Hematopoietic multipotent progenitor cell treated with erythropoietin and hydrocortisone succinate and interleukin-3 and kit ligand, for 4 days (in vitro differentiated cells): ENCODE measurements at regions not wholly inside any gene's neighbourhood (a gene's known extent, or its start where the extent isn't known, plus 50 kb on each side); places are given as distances from the start of the nearest gene placed in this dataset.

Source experiments
- DNase-seq: peaks from one replicate; pipeline ENCODE4 v3.0.0-alpha.2; 2015

DNA sequence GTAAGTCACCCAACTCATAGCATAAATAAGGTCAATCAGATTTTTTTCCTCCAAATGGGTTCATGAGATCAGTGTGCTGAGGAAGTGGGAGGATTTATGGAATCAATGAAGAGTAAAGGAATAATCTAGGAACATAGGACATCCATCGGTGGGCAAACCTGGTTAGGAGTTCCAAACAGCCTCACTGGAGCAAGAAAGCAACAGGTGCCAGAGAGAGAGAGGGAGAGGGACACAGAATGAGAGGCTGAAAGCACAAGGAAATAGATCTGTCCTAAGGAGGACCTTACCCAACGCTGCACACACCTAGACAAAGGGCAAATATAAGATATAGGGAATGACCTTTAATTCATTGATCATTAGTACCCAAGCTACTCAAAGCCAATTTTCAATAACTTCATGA is 119.5 kb upstream of the ANKRD1 start:
- no peak for DNase-seq

DNA sequence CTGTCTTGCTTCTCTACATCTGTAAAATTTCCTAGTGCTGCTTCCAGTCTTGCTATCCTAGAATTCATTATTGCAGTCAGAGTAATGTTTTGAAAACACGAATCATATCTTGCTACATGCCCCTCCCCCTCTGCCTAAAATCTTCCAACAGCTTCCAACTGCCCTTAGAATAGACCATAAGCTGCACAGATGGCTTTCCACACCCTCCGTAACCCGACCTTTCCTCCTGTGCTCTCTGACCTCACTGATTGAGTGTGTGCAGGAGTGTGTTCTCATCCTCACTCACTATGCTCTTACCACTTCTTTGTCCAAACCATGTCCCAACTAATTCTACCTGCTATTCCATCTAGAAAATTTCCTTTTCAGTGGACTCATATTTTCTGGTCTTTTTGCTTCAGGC is 121.2 kb upstream of the ANKRD1 start:
- DNase-seq = no peak

DNA sequence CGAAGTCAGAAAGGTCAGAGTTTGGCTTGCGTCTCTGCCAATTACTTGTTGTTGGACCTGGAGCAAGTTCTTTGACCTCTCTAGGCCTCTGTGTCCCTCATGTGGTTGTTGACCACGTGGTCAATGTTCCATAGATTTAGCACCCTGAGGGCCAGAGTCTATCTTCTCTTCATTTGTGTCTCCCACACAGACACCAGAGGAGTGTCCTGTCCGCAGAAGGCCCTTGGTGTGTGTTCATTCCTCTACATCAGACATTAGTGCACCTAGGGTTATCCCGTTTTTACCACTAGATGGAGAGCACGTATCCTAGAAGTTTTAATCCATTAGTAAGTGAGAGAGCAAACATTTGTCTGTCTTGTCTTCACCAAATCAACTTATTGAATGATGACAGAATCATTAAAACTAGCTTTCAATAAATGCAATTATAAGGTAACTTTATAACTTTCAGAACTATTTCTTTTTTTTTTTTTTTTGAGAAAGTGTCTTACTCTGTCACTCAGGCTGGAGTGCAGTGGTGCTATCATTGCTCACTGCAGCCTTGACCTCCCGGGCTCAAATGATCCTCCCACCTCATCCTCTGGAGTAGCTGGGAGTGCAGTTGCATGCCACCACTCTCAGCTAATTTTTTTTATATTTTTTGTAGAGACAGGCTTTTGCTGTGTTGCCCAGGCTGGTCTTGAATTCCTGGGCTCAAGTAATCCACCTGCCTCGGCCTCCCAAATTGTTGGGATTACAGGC is 122.5 kb upstream of the ANKRD1 start:
- DNase-seq = peak; percentile 59

DNA sequence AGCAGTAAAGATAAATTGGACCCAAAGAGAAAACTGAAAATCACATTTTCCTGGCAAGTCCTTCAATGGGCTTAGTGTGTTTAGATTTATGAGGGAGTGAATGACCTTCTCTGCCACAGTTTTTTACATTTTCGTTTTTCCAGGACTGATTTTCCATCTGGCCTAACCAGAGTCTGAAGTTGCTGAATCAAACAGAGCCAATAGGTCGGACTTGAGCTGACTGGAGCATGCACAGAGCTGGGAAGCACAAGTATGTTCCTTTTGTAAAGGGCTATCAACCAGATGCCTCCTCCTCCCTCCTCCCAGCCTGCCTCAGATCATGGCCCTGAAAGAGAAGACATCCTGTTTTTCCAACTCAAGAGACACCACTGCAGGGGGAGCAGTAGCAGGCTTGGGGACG is 126.0 kb upstream of the ANKRD1 start:
- DNase-seq = no peak

DNA sequence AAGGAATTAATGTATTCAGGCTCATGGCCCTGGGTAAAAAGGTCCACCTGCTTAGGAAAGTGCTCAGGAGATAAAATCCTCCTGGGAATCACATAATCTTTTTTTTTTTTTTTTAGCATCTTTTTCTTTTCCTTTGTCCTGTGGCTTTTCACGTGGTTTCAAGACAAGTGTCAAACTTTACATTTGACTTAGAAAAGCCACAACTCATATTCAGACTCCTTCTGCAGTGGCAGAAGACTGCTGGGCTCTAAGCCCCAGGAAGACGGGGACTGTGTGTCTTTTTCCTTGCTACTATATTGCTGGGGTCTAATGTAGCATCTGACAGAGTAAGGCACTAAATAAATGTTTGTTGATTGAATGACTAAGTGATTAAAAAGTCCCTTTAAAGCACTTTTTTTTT is 127.5 kb upstream of the ANKRD1 start:
- no peak for DNase-seq

DNA sequence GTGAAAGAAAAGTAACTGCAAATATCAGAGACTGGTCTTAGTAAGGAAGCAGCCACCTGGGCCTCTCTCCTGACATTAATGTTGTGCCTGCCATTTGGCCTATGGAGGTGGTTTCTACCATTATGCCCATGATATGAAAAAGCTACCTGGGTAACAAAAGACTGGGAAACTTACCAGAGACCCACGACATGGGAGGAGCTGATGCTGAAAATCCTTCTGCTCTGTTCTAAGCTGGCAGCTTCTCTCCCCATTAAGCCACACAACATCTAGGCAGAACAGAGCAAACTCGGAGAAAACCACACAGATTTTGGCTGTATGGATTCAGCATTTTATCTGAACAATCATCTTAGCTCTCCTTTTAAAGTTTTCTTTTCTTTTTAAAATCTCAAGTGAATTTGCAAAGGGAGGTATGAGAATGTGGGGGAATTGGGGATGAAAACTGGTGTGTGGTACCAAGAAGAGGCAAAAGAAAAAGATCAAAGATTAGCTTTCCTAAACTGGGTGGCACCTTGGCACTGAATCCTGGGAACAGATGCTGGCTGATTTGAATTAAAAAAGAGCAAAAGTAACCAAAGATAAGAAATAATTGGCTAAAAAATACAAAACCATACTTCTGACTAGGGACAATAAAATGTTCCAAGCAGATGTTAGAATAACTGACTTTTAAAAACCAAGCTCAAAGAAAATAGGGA is 128.6 kb upstream of the ANKRD1 start:
- DNase-seq = no peak

DNA sequence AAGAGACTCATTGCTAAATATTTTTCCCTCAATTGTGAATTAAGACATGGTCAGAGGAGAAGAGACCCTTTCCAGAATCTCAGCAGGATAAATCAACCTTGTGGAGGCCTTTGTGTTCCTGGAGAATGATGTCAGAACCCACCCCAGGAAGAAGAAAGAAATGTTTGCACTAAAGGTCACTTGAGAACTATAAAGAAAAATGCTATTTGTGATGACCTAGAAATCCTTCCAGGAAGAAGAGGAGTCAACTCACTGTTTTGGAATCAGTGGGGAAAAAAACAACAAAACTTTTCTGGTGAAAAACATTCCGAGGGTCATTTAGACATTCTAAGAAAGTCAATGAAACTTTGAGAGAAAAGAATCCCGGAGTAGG is 129.1 kb upstream of the ANKRD1 start:
- no peak for DNase-seq

DNA sequence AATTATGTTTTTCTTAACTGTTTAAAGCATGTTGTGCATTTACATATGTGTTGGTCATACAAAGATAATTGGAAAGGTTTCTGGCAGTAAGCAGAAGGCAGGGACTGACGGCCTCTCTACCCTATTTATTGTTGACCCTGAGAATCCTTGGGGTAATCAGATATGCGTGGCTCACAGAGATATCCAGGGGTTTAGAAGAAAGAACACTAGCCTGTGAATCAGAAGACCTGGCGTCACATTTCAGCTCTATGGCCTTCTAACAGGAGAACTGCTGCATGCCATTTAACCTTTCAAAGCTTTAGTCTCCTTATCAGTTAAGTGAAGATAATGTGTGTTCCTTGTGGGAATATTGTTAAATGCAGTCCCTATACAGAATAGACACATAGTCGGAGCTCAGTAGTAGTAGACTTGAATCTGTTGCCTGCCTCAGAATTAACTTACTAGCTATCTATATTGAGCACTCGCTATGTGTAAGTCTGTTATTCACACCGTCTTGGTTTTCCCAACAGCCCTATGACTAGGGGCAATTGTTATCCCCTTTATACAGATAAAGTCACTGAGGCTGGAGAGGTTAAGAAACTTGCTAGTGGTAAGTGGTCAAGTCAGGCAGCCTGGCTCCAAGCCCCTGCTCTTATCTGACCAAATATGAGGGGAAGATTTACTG is 129.6 kb upstream of the ANKRD1 start:
- peak; percentile 8 for DNase-seq

DNA sequence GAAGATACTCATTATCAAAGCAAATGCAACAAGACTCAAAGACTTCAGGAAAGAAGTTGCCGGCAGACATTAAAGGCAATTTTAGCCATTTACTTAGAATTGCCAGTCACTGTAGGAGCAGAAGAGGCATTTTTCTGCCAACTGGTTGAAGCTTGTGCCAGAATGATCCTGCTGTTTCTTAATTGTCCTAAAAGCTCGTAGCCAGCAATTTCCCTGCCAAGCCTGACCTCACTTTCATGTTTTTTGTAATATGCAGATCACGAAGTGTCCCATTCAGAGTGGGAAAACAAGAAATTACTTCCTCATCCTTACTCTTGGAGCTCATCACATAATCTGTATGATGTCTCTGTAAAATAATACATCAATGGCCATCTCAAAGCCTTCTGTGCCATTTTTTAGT is 130.9 kb upstream of the ANKRD1 start:
- no peak for DNase-seq

DNA sequence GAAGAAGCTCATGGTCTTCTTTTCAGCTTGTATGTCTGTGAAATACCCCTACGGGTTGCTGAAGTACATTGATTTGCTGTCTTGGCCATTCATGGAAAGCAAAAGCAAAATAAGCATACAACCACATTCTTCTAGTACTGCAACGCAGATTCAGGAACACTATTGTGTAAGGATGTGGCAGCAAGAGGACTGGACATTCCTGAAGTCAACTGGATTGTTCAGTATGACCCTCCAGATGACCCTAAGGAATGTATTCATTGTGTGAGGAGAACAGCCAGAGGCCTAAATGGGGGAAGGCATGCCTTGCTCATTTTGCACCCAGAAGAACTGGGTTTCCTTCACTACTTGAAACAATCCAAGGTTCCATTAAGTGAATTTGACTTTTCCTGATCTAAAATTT is 133.4 kb upstream of the ANKRD1 start:
- DNase-seq = no peak

DNA sequence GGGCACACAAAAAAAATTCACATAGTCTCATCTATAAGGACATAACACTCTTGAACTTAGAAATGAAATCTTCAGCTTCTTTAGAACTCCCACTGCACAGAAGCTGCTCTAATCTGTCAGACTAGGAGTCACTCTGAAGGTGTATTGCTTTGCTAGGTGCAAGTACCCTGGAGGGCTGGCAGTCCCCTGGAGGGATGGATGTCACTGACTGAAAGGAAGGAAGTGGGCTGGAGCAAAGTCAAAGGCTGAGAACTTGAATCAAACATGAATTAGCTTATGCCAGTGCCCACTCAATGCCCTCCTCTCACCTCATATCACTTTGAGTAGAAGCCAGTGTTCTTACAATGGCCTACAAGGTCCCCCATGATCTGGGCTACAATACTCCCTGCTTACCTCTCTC is 140.3 kb upstream of the ANKRD1 start:
- no peak for DNase-seq

DNA sequence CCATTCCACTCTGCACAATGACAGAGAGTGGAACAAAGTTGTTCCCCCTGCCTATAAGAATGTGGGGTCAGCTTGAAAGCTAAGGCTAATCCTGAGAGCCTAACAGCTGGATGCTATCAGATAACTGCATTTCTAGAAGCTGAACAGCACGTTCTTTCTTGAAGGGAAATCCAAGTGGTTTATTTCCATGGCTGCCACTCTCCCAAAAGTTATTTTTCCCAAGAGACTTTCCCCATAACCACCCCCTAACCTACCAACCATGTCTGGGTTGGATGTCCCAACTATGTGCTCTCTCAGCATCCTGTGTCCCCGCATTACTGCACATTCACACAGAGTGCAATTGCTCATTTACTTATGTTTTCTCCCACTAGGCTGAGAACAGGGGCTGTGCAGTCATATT is 140.7 kb upstream of the ANKRD1 start:
- DNase-seq = no peak

DNA sequence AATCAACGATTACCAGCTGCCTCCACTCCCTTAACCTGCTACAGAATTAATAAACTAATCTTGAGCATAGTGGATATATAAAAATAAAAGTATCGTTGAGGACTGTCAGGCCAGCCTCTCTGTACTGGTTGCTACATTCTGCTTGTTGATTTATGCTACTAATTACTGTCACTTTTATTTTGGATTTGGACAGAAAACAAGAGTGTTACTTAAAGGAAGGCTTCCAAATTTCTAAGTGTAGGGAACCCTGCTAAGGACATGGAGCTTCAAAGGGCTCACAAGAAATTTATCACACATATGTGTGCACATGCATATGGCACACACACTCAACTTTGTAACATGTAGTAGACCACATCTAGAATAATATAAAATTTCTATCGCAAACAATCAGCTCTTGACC is 141.2 kb upstream of the ANKRD1 start:
- DNase-seq = no peak

DNA sequence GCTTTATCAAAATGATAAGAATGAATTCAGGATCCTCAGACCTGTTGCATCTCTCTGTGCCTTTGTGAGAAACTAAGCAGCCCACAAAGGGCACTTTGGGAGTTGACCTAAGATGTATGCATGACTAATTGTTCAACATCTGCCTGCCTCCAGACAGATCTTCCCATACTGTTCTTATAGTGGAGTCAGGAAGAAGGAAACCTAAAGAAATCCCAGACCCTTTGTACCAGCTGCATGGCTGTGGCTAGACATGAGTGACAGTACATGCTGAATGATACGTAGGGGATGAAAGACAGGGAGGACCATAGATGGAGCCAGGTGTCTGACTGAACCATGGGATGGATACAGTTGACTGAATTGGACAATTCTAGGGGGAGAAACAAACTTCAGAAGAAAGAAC is 148.7 kb upstream of the PCGF5 start:
- no peak for DNase-seq

DNA sequence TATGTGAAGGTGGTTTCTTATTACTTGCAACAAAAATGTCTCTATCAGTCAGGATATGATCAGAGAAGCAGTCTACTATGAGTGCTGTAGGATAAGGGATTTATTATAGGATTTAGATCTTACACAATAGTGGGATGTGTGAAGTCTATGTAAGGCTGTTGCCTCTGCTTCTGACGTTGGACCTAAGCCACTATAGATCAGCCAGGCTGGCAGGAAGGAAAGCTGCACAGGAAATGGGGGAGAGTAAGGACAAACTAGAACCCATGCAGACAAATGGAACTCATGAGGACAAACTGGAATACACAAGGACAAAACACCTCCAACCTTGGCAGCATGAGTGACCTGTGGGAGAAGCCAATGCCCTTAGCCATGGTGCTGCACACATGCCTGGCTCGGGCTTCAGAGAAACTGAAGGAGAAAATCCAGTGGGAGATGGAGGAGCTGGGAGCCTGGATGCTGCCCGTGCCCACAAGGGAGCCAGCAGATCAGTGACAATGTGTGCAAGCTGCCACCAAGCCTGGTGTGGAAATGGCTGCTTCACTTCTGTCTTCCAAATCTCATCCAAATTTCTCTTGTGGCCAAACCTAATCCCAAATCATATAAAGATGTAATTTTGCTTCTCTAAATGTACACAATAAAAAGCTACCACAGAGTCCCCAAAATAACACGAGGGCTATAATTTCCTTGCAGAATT is 147.0 kb upstream of the PCGF5 start:
- DNase-seq = no peak

DNA sequence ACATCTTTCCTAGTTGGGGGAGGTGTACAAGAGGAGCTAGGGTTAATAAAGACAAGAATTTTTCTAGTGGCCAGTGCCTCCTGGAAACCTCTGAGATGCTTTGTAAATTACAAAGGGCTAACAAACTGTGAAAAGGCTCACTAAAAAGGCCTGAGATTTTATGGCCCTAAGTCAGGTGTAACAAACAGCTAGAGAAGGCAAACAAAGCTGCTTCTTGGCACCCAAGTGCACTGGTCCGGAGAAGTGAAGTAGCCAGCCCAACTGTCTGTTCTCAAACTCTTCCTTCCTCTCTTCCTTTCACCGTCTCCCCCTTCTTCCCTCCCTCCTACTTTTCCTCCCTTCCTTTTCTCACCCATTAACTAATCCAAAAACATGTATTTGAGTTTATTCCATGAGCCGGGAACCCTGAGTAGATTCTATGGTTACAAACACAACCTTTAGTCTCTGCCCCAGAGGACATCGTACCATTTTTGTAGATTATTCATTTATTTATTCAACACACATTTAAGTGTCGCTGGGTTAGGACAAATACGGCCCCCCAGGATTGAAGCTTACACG is 143.4 kb upstream of the PCGF5 start:
- DNase-seq = no peak

DNA sequence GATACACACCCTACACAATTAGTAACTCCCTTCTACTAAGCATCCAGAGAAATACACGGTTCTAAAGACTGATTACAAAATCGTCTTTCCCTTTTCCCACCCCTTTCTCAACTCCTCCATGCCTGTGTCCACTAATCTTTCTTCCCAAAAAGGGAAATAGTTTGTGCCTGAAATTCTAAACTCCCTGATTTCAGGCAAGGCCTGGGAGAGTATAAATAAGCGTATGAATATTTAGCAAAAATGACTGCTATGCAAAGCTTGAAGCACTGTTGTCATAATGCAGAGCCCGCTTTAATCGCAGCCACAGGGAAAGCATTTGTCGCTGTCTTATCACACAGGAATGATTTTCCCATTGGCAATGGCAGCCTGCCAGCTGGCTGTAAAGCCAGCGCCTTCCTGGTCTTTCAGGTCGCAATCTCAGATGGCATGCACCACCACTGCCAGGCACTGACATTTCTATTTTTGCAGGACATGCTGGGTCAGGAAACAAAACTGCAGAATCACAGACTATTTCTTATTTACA is 142.9 kb upstream of the PCGF5 start:
- DNase-seq = no peak

DNA sequence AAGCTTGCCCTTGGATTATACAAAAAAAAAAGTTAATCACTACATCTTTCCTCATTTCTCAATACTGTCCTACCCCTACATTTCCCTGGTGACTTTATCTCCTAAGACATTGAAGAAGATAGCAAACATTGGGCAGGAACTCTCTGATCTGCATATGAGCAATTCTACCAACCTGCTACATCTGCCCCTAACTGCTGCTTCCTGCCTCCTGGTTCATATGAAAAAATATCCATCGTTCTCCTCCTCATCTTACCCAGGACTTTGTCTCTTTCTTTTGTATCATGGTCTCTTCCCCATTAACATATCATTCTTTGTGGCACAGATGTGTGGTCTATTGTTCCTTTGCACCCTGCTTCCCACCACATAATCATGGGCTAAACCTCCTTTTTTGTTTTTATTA is 139.7 kb upstream of the PCGF5 start:
- DNase-seq = no peak

DNA sequence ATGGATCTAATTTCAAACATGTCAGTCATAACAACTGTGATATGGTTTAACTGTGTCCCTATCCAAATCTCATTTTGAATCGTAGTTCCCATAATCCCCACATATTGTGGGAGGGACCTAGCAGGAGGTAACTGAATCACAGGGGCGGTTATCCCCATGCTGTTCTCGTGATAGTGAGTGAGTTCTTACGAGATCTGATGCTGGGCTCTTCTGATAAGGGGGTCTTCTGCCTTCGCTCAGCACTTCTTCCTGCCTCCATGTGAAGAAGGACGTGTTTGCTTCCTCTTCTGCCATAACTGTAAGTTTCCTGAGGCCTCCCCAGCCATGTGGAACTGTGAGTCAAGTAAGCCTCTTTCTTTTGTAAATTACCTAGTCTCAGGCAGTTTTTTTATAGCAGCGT is 138.0 kb upstream of the PCGF5 start:
- DNase-seq = peak; percentile 20

DNA sequence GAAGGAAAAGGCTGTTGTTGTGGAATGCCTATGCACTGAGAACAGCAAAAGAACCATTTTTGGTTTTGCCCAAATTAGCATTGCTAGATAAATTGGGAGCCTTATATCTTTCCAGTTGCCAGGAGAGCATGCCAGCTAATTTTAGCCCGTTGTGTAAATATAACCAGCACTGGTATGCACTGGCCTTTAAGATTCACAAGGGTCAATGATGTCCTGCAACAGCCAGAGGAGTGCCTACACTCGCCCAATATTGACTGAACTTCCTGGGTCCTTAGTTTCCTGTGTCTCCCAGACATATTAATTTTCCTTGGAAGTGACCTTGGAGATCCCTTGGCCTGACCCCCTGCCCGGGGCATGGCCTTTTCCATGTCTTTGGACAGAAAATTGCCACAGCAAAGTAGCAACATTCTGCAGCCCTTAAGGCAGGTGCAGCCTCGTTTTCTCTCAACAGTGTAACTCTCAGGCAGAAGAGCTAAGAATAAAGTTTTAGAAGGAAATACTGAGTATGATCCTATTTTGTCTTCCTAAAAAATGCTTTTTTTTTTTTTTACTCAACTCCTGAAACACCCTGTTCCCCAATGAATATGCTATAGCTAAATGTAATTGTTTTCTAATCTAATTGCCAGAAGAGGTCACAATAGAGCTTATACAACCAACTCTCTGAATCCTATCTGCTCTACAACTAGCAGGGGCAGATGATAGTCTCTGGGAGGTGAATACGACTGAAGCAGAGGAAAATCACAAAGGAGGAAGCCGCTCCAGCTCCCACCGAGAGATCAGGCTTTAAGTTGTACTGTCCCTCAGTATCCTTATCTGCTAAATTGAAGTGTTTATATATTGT is 131.9 kb upstream of the PCGF5 start:
- peak; percentile 82 for DNase-seq

DNA sequence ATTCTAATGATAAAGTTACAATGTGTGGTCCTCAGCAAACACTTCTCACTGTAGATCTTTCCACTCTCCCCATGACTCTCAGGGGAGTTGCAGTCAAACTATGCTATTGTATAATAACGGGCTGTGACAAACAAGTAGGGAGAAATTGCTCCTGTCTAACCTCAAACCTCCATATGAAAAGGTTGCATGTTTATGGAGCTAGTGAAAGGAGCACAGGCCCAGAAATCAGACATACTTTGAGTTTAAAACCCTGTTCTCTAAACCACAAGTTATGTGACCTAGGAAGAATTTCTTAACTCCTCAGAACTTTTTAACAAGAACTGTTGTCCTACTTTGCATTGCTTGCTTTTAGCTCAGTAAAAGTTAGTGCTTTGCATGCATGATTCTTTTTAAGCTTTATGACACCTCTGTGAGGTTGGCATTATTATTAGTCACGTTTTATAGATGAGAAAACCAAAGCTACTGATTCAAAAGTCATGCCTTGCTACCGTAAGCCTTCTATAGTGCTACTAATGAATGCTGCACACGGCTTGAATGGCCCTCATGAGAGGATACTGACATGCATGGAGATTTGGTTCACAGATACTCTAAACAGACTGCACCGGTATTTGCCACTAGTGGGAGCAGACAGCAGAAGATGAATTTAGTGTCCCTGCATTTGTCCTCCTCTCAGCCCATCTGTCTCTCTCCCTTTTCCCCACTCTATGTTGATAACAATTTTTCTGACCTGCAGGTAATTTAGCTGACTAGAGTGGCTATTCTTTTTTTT is 129.5 kb upstream of the PCGF5 start:
- DNase-seq = peak; percentile 62
